ENCODE measurements at regions not wholly inside any gene's neighbourhood (a gene's known extent, or its start where the extent isn't known, plus 50 kb on each side); places are given as distances from the start of the nearest gene placed in this dataset.

- TF ChIP-seq CTCF (IDR thresholded peaks at IDR 0.05; ENCODE audit: low read depth, low read length, poor library complexity, severe bottlenecking), result no peak
- no peak for TF ChIP-seq EZH2phosphoT487 (IDR thresholded peaks at IDR 0.05; ENCODE audit: borderline replicate concordance, low read length)
Observed at GRCh38 chr4:126779436-126780166, 853.2 kb upstream of the INTU start.
